ENCODE measurements at regions not wholly inside any gene's neighbourhood (a gene's known extent, or its start where the extent isn't known, plus 50 kb on each side); places are given as distances from the start of the nearest gene placed in this dataset.
"Not testable (repeated sequence)": the region's sequence is repeated elsewhere in the genome, so short reads cannot be mapped to it uniquely, and the experiment has no call there.

DNA sequence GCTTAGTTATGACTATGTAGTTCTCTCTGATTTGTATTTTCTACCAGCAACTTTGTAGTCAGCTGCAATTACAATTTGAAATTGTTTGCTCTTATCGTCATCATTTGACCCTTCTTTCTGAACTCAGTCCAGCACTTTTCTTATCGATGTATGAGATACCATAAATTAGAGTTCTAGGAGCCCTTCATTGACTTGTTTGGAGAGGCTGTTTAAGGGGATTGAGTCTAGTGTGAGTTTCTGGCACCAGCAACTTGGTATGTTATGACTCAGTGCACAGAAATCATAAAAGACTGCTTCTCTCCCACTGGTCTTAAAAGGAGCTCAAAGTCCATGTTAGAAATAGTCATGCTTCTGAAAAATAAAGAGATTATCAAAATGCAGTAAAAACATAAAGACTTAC lies 190.3 kb downstream of the TENT5A start:
- DNase-seq (ENCODE audit: low read depth) = peak; percentile 90

DNA sequence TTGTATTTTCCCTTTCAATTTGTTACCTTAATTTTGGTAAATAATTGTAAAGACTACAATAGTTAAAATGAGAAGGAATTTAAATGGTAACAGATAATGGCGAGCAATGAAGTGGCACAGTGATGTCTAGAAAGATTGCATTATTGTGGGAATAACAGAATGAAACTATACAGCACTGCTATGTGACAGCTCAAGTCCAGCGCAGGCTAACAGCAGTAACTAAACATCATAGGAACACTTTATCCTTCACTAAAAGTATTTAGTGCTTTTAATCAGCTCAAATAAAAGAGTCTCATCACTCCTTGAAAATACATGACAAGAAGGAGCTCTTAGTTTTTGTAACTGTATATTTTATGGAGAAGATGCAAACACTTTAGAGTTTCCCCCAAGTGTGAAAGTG lies 190.8 kb downstream of the TENT5A start:
- peak; percentile 42 for DNase-seq (ENCODE audit: low read depth)

DNA sequence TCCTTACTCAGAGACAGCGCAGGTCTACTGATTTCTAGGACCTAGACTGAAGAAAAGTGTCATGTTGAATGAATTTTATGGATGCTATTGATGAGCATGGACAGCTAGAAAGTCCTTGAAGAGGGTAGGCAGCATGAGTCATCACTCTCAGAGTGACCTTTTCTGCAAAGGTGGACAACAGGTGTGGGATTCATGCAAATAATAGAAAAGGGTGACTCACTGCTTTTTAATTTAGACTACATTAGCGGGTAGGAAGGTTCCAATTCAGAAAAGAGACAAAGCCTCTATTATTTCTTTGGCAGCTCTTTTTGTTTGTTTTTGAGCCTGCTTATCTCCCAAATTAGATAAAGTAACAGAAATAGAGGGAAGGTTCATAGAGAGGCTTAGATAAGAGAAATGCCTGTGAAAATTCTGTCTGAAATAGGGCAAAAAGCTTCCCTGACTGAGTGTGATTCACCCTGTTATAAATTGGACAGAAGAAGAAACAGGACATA lies 191.4 kb downstream of the TENT5A start:
- peak; percentile 72 for DNase-seq (ENCODE audit: low read depth)

DNA sequence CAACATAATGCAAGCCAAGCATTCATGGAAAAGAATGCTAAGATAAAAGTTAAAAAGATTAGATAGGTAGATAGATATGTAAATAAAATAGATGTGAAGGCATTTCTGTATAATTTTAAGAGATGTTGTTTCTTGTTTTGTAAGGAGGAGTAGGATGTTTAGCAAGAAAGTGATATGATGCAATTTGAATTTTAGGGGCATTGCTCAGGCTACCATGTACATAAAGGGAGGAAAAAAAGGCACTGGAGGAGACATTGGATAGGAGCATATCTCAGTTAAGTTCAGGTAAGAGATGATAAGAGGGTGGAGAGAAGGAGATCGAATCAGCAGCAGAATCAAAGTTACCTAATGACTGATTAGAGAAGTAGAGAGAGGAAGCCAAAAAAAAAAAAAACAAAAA lies 194.7 kb downstream of the TENT5A start:
- peak; percentile 68 for DNase-seq (ENCODE audit: low read depth)

DNA sequence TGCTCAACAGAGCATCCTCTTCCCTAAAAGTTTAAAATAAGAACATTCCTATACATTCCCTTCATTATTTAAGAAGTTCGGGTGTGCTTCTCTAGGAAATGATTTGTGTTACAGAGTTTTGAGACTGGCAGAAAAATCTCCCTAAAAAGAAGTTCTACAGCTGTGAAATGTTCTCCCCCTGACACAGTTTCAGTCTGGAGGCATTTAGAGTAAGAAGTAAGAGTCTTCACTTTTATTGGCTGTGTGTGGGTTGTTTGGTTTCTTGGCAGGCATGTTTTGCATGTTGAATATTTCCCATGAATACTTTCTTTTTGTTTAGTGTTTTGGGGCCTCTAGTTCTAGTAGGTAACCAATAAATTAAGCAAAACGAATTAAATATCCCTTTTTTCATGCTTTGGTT lies 195.9 kb downstream of the TENT5A start:
- DNase-seq (ENCODE audit: low read depth) = no peak

DNA sequence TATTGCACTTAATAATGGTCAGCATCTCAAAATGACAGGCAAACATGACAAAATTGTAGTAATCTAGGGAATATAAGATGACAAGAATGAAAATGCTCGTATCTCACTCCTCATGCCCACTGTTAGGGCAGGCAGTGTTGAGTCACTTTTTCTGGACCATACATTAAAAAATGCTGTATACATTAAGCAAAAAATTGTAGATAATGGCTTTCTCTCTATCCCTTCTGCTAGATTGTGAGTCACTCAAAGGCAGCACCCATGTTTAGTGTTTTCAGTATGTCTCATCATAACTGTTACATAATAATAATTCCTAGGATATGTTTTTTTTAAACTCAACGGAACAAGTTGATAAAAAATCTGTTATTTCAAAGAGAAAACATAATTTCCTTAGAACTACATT lies 199.3 kb downstream of the TENT5A start:
- DNase-seq (ENCODE audit: low read depth) = peak; percentile 63

DNA sequence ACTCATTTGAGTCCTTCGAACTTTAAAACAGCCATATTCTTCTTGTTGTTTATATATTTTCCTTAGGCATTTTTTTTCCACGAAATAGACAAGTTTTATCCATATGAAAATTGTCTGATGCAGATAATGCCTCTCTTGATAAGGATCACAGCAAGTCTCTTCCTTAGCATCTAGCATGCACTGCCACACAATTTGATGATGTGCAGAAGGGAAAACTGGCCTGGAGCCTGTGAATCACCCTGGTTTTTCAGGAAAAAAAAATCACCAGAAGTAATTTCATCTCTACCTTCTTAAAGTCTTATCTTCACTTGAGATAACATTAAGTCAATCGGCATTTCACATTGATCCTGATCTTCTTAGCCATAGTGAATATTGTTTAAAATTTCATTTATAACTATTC lies 199.8 kb downstream of the TENT5A start:
- DNase-seq (ENCODE audit: low read depth) = peak; percentile 58

DNA sequence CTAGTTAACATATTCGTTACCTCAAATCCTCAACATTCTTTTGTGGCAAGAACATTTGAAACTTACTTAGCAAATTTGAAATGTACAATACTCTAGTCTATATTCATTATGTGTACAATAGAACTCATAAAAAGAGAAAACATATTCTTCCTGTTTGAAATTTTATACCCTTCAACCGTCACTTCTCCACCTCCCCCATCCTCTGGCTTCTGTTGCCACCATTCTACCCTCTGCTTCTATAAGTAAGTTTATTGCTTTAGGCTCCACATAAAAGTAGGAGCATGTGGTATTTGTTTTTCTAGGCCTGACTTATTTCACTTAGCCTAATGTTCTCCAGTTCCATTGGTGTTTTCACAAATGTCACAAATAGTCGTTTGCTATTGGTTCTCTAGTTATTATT lies 205.3 kb downstream of the TENT5A start:
- no peak for DNase-seq (ENCODE audit: low read depth)

DNA sequence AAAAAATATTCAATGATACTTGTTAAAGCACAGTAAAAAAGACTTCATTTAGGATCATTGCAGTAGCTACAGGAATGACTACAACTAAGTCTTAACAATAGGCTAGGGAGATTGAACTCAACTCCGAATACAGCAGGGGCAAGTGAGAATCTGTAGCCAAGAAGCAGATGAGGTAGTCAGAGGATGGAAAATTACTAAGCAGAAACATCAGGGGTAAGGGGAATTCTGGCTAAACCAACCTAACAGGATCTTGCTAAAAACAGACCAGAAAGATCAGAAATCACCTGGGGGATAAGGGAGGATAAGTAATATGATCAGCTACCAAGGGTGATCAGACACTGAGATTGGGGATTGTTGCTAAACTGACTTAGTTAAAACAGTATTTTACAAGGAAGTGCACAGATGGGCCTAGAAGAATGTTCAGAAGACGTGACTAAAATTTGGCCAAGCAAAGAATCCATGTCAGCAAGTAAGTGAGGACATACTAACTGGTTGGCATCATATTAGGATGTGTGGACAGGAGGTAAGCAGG lies 217.5 kb downstream of the TENT5A start:
- no peak for DNase-seq (ENCODE audit: low read depth)

DNA sequence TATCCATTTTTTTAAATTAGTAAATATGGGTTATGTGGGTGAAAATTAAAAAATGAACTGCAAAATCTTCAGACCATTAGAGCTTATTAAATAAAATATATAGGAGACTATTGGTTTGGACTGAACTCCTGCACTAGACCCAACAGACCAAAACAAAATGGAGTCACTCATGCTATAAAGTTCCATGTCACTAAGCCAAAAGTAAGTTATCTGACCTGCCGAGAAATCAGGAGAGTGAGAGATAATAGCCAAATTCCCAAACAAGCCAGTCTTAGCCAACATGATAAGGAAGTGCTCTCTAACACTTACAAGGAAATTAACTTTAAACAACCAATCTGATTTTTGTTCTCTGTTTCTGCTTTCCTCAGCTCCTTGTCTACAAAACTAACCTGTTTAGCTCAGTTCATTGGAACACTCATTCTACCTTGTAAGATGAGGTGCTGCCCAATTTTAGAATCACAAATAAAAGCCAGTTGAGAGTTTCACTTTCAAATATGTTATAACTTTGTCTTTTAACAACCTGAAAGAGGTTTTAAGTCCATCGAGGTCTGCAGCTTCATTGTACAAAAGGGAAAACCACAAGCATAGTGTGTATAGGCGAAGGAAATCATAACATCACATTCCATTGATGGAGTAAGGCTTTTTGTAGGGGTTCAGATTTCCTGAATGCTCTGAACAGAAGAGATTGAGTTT lies 220.5 kb downstream of the TENT5A start:
- DNase-seq (ENCODE audit: low read depth) = no peak

DNA sequence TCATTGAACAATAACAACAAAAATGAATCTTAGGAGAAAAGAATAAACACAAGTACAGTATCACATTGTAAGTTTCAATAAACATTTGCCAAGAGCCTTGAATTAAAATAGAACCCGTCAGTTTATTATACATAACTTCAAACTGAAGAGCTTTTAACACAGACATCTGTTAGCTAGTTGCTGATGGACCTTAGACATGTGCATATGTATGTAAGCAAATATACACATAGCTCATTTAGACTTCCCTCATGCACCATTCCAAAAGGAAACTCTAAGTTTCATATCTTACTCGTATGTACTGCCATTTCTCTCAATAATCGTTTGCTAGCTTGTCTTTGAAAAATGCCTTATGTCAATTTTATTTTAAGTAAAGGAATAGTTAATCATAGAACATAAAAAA lies 235.0 kb downstream of the TENT5A start:
- DNase-seq (ENCODE audit: low read depth) = no peak

DNA sequence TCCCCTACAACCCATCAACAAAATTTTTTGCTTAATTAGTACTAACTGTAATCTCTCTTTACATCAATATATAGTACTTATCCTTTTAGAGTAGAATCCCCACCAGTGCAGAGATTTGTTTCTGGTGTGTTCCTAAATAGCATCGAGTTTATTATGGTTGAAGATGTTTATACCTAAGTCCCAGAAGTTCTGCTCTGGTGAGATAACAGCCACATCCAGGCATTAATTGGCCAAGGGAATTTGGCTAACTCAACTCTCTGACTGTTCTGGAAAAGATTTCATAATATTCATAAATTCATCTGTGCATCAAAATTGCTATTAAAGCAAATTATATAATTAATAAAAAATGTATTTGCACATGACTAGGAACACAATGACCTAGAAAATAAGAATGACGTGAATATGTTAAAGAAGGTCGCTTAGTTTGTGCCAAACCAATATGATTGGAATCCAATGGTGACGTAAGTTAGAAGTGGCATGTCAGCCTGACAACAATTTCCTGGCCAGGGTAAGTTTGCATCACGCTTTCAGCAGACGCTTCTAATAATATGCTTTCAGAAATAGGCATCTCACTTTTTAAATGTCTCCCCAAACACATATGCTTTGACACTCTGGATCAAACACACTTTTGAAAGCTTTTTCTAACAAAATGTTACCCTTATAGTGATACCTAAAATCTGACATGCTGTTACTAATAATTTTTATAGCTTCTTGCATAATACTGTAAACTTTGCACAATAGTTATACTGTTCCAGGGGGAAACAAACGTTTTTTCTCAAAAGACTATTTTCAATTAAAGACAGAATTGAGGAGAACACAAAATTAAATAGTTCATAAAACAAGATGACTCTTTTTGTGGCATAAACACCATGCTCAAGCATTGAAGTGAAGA lies 236.7 kb downstream of the TENT5A start:
- DNase-seq (ENCODE audit: low read depth) = no peak

DNA sequence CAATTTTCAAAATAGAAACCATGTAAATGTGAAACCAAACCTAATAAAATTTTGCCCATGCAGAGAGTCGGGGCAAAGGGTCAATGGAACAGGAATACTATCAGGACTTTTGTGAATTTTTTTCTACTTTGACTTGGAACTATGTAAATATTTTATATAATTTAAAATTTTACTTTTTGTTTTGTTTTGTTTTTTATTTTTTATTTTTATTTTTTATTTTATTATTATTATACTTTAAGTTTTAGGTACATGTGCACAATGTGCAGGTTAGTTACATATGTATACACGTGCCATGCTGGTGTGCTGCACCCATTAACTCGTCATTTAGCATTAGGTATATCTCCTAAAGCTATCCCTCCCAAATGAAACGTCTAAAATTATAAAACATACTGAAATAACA lies 238.3 kb downstream of the TENT5A start:
- DNase-seq (ENCODE audit: low read depth) = not testable (repeated sequence)

DNA sequence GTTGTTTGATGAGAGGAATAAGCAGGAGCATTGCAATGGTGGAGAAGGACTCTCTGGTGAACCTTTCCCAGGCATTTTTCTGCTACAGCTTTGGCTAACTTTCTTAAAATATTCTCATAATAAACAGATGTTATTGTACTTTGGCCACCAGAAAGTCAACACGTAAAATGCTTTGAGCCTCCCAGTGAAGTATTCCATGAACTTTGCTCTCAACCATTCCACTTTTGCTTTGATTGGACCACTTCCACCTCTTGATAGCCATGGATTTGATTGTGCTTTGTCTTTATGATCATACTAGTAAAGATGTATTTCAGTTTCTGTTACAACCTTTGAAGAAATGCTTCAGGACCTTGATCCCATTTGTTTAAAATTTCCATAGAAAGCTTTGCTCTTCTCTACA lies 241.1 kb downstream of the TENT5A start:
- no peak for DNase-seq (ENCODE audit: low read depth)

DNA sequence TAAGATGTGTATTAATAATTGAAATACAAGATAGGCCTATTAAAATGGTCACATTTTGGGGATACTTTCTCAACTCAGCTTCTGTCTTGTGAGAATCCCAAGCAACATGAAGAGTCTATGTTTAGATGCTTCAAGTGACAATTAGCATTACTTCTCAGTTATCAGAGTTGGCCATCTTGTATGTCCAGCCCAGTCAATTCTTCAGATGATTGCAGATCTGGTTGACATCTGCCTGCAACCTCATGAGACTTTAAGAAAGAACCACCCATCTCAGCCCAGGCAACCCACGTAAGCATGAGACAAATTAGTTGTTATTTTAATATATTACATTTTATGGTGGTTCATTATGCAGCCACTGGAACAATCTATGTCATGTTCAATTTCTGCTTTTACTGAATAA lies 256.5 kb downstream of the TENT5A start:
- no peak for DNase-seq (ENCODE audit: low read depth)

DNA sequence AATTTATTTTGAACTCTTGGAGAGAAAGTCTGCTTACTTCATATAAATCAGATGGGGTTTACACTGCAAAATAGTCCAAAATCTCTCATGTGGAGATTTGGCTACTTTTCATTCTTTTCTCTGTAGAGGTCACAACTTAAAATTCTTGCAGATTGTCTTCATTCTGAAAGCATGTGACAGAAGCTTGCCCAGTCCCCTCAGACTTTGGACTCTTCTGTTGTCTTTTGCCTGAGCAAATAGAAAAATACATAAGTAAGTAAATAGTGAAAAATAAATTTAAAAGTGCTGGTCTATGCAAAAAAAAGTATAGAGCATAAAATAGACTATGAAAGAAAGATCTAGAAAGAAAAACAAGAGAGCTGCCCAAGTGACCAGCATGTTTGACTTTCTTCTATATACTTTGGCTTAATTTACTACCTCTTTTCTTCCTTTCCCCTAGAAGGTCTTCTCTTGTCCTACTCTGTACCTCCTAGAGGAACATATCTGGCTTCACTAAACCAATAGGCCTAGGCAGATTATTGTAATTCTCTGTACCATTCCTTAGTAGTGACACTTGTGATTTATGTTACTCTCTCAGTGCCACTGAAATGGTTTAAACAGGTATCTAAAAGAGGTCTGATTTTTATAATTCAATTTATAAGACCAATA lies 260.9 kb downstream of the TENT5A start:
- no peak for DNase-seq (ENCODE audit: low read depth)

DNA sequence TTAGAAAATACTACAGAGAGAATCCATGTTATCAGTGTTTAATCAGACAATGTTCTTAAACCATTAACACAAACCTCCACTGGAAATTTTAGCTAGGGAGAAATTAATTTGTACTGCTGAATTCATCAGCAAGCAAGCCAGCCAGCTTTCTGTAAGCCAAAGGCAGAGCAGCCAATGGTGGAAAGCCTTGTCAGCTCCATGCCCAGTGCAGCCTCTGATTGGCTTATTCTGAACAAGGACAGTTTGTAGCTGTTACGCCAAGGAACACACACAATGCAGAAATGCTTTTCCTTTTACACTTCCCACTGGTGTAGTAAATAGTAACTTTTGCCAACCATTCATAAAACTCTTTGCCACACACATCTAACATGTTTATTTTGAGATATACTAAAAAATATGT lies 265.0 kb downstream of the TENT5A start:
- no peak for DNase-seq (ENCODE audit: low read depth)

DNA sequence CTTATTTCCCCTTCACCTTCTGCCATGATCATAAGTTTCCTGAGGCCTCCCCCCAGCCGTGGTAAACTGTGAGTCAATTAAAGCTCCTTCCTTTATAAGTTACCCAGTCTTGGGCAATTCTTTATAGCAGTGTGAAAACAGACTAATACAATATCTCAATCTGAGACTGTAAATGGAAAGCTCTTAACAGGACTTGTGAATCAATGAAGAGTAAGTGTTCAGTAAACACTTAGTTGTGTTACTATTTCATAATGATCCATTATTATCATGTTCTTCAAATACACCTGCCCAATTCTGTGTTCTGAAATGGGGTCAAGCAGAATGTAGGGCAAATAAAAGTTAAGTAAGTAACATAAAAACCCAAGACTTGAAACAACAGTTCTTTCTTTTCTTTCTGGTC lies 266.2 kb downstream of the TENT5A start:
- DNase-seq (ENCODE audit: low read depth) = no peak

DNA sequence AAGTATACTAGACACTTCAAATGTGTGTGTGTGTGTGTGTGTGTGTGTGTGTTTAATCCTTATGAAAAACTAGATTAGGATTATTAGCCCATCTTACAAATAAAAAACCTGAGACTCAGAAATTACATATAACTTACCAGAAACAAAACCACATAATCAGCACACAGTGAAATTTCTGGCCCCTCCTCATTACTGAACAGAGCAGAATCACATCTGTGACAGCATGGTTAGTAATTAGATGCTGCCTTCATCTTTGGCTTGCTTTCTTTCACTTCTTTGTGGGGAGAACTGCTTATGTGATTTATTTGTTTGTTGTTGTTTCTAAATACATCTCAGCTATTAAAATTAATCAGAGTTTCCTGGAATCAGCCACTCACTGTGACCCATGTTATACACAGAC lies 267.1 kb downstream of the TENT5A start:
- no peak for DNase-seq (ENCODE audit: low read depth)

DNA sequence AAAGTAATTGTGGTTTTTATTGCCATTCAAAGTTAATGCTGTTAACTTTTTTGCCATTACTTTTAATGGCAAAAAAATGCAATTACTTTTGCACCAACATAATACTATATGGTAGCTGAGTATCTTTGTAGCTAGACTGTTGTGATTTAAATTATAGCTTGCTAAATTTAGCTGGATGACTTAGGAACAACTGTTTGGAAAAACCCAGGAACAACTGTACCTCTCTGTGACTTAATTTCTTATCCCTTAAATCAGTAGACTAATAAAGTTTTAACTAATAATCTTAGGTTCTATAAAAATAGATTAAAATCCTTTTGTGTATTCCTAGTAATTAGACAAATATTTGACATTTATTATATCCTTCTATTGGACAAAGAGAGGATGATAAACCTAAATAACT lies 268.2 kb downstream of the TENT5A start:
- no peak for DNase-seq (ENCODE audit: low read depth)

DNA sequence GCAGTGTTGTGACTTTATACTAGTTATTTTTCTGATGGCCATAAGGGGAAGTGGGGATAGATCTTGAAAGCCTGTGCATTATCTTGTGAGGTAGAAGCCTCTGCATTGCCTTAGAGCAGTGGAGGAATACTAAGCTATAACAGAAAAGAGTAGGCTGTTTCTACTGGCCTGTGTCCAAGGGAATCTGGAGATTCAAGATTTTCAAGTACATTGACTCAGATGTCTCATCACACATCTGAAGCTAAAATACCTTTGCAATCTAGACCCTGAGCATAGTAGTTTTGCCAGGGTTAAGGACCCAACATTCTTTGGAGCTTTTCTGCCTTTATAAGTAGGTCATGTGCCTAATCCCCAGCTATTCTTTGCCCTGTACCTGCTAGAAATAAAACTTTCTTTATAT lies 272.3 kb downstream of the TENT5A start:
- no peak for DNase-seq (ENCODE audit: low read depth)

DNA sequence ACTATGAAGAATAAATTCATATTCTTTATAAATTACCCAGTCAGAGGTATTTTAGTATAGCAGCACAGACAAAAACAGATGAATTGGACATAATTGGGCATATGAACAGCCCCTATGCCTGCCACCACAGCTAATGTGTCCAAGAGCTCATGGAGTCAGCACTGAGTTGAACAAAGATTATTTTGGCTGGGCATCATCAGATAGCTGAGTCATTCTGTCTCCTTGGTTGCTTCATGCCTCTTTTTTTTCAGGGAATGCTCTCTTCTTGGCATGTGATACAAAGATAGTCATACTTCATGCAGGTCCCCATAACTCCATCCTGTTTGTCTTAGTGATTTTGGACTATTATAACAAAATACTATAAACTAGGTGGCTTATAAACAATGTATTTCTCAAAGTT lies 275.6 kb downstream of the TENT5A start:
- DNase-seq (ENCODE audit: low read depth) = peak; percentile 65

DNA sequence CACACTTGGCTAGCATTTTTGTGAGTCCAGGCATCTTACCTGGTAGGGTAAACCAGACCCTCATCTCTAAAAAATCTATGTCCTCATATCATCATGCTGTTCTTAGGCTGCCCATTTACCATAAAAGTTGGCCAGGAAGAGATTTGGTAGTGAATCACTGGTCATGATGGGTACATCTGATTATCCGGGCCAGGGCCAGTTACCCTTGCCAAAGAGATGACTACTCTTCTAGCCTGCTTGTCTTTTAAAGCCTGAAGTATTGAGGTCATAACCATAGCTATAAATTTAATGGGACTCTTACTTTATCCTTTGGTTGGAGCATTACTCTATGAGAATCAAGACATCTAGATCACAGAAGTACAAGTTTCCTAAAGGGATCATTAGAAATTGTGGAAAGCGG lies 276.8 kb downstream of the TENT5A start:
- DNase-seq (ENCODE audit: low read depth) = no peak

Data from amniotic epithelial cell (primary cell).